ENCODE measurements at regions not wholly inside any gene's neighbourhood (a gene's known extent, or its start where the extent isn't known, plus 50 kb on each side); places are given as distances from the start of the nearest gene placed in this dataset.
"Not testable (repeated sequence)": the region's sequence is repeated elsewhere in the genome, so short reads cannot be mapped to it uniquely, and the experiment has no call there.

- H3K27me3 ChIP-seq (replicated peaks in 2 of 5; ENCODE audit: control insufficient read depth in 4 of 5, insufficient read depth in 5 of 5, low read length in 4 of 5); H3K36me3 ChIP-seq (ENCODE audit: control insufficient read depth in 4 of 4, insufficient read depth in 4 of 4, low read length in 3 of 4); POLR2A ChIA-PET; H3K27ac ChIP-seq (ENCODE audit: insufficient read depth in 1 of 2, low read depth in 1 of 2, low read length in 2 of 2, poor library complexity in 1 of 2, severe bottlenecking in 2 of 2); H3K9me3 ChIP-seq (ENCODE audit: control extremely low read depth in 1 of 5, control insufficient read depth in 4 of 5, insufficient read depth in 2 of 5, low read depth in 1 of 5, low read length in 4 of 5); H3K4me3 ChIP-seq (ENCODE audit: control insufficient read depth in 1 of 7, extremely low read depth in 1 of 7, insufficient read depth in 4 of 7, low read depth in 2 of 7, low read length in 6 of 7); CTCF ChIA-PET; DNase-seq; H3K4me1 ChIP-seq (ENCODE audit: control extremely low read depth in 1 of 4, control insufficient read depth in 4 of 4, insufficient read depth in 4 of 4, low read length in 3 of 4): not testable (repeated sequence)
- 96% methylated on average over 11 of the region's 11 CpGs for WGBS (ENCODE audit: insufficient coverage)
These were observed 52.6 kb upstream of the MRPS30 start for GRCh38 chr5:44756097-44756496.

DNA sequence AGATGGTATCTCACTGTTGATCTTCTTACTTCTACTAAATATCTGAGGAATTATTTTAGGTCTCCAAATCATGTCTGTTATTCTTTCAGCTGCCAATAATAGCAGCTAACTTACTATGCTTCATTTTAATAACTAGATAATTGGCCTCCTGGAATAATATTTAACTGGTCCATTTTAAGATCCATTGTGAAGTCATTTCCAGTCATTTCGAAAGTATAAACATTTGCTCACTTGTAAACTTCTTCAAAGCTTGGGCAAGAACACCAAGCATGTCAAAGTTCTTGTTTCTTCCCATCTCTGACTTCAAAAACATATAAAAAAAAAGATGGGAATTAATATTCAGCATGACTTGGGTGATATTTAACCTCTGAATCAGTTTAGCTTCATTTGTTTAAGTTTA, 61.4 kb upstream of the MRPS30 start:
- CTCF ChIA-PET = interaction anchor here (0.6 kb wide), 1 partner anchor 421 kb away, joined by 3 read pairs; no protein-coding TSS in a partner anchor
- H3K9me3 ChIP-seq (ENCODE audit: control extremely low read depth in 1 of 5, control insufficient read depth in 4 of 5, insufficient read depth in 2 of 5, low read depth in 1 of 5, low read length in 4 of 5) = peaks cover 0 to 4% (median 0%) of the 10 kb centered on the region in 5 experiments
- H3K27me3 ChIP-seq (replicated peaks in 2 of 5; ENCODE audit: control insufficient read depth in 4 of 5, insufficient read depth in 5 of 5, low read length in 4 of 5) = peaks cover 0 to 2% (median 0%) of the 10 kb centered on the region in 5 experiments
- H3K27ac ChIP-seq (ENCODE audit: insufficient read depth in 1 of 2, low read depth in 1 of 2, low read length in 2 of 2, poor library complexity in 1 of 2, severe bottlenecking in 2 of 2) = no peak overlapping the region
- POLR2A ChIA-PET = no interaction called here
- WGBS (ENCODE audit: insufficient coverage) = 88% methylated on average over 1 of the region's 1 CpG
- H3K4me1 ChIP-seq (ENCODE audit: control extremely low read depth in 1 of 4, control insufficient read depth in 4 of 4, insufficient read depth in 4 of 4, low read length in 3 of 4) = no peaks in the 10 kb centered on the region
- H3K36me3 ChIP-seq (ENCODE audit: control insufficient read depth in 4 of 4, insufficient read depth in 4 of 4, low read length in 3 of 4) = no peaks in the 10 kb centered on the region
- DNase-seq = no peak
- H3K4me3 ChIP-seq (ENCODE audit: control insufficient read depth in 1 of 7, extremely low read depth in 1 of 7, insufficient read depth in 4 of 7, low read depth in 2 of 7, low read length in 6 of 7) = no peak overlapping the region

DNA sequence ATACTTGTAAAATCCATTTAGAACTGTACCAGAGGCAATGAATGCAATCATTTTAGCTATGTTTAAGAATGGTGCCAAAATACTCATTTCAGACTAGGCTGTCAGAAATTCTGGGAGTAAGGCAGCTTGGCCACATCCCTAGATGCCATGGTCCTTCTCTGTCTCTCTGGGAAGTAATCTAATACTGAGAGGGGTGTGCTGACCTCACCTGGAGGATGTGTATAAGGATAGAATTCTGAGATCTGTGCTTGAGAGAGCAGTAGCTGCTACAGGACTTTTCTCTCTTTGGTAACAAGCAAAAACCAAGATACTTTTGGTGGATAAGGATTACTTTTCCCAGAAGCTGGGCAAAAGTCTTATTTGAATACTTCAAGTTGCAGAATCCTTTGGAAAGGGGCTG, 68.1 kb upstream of the MRPS30 start:
- ChIA-PET CTCF (no interaction called here), POLR2A (no interaction called here)
- Histone ChIP-seq H3K27me3 (replicated peaks in 2 of 5; ENCODE audit: control insufficient read depth in 4 of 5, insufficient read depth in 5 of 5, low read length in 4 of 5) (no peaks in the 10 kb centered on the region), H3K27ac (ENCODE audit: insufficient read depth in 1 of 2, low read depth in 1 of 2, low read length in 2 of 2, poor library complexity in 1 of 2, severe bottlenecking in 2 of 2) (no peak overlapping the region), H3K9me3 (ENCODE audit: control extremely low read depth in 1 of 5, control insufficient read depth in 4 of 5, insufficient read depth in 2 of 5, low read depth in 1 of 5, low read length in 4 of 5) (peaks cover 0 to 1% (median 0%) of the 10 kb centered on the region in 5 experiments), H3K4me1 (ENCODE audit: control extremely low read depth in 1 of 4, control insufficient read depth in 4 of 4, insufficient read depth in 4 of 4, low read length in 3 of 4) (no peaks in the 10 kb centered on the region), H3K36me3 (ENCODE audit: control insufficient read depth in 4 of 4, insufficient read depth in 4 of 4, low read length in 3 of 4) (no peaks in the 10 kb centered on the region), H3K4me3 (ENCODE audit: control insufficient read depth in 1 of 7, extremely low read depth in 1 of 7, insufficient read depth in 4 of 7, low read depth in 2 of 7, low read length in 6 of 7) (no peak overlapping the region)
- DNase-seq = no peak

- POLR2A ChIA-PET = no interaction called here
- no peaks in the 10 kb centered on the region for H3K4me1 ChIP-seq (ENCODE audit: control extremely low read depth in 1 of 4, control insufficient read depth in 4 of 4, insufficient read depth in 4 of 4, low read length in 3 of 4)
These were observed 79.2 kb upstream of the MRPS30 start for GRCh38 chr5:44729536-44729935.

DNA sequence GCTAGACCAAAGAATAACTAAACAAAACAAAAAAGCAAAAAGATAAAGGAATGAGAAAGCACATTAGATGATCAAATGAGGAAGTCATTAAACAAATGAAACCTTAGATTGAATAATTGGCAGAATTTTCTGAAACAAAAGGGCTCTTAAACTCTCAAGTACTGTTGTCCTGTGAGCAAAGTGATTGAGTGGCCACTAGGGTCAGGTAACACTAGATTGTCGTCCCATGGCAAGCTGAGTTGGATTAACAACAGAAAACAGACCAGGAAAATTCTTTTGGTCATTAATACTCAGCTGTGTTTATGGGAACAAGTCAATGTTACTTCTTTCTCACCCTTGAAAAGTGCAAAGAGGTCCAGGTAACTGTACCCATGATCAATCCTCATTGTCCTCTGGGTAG, 81.6 kb upstream of the MRPS30 start:
- 100% methylated on average over 1 of the region's 1 CpG for WGBS (ENCODE audit: insufficient coverage)
- ChIA-PET CTCF (interaction anchor here (1.2 kb wide), 1 partner anchor 12 kb away, joined by 3 read pairs; no protein-coding TSS in a partner anchor), POLR2A (no interaction called here)

More at GRCh38 chr5:44729536-44729935, 79.2 kb upstream of the MRPS30 start:
- WGBS (ENCODE audit: insufficient coverage) = no CpG with 5 or more reads among the region's 1 CpG
- Histone ChIP-seq H3K9me3 (ENCODE audit: control extremely low read depth in 1 of 5, control insufficient read depth in 4 of 5, insufficient read depth in 2 of 5, low read depth in 1 of 5, low read length in 4 of 5) (no peaks in the 10 kb centered on the region), H3K27ac (ENCODE audit: insufficient read depth in 1 of 2, low read depth in 1 of 2, low read length in 2 of 2, poor library complexity in 1 of 2, severe bottlenecking in 2 of 2) (no peak overlapping the region), H3K4me3 (ENCODE audit: control insufficient read depth in 1 of 7, extremely low read depth in 1 of 7, insufficient read depth in 4 of 7, low read depth in 2 of 7, low read length in 6 of 7) (no peak overlapping the region), H3K27me3 (replicated peaks in 2 of 5; ENCODE audit: control insufficient read depth in 4 of 5, insufficient read depth in 5 of 5, low read length in 4 of 5) (no peaks in the 10 kb centered on the region), H3K36me3 (ENCODE audit: control insufficient read depth in 4 of 4, insufficient read depth in 4 of 4, low read length in 3 of 4) (no peaks in the 10 kb centered on the region)
- no peak for DNase-seq
- CTCF ChIA-PET = no interaction called here

DNA sequence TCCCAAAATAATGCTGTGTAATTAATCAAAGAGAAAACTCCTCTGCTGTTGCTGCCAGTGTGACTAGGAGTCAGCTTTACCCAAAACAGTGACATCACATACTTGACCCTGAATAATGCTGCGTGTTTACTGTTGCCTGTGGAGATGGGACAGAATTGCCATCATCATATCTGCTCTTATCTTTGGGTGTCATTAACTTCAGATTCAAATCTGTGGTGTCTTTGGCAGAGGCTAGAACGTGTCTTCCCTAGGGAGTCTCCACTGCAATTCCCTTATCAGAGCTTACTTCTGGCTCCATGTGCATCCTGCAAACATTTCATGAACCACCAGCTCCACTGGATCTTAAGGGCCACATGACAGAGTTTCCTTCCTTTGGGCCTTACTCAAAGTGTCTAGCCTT, 88.9 kb upstream of the MRPS30 start:
- POLR2A ChIA-PET = no interaction called here
- WGBS (ENCODE audit: insufficient coverage) = 54% methylated on average over 2 of the region's 2 CpGs

More for the DNA sequence above, 81.6 kb upstream of the MRPS30 start:
- no peak for DNase-seq
- H3K9me3 ChIP-seq (ENCODE audit: control extremely low read depth in 1 of 5, control insufficient read depth in 4 of 5, insufficient read depth in 2 of 5, low read depth in 1 of 5, low read length in 4 of 5) = no peaks in the 10 kb centered on the region
- H3K4me1 ChIP-seq (ENCODE audit: control extremely low read depth in 1 of 4, control insufficient read depth in 4 of 4, insufficient read depth in 4 of 4, low read length in 3 of 4) = no peaks in the 10 kb centered on the region
- no peak overlapping the region for H3K4me3 ChIP-seq (ENCODE audit: control insufficient read depth in 1 of 7, extremely low read depth in 1 of 7, insufficient read depth in 4 of 7, low read depth in 2 of 7, low read length in 6 of 7)
- no peak overlapping the region for H3K27ac ChIP-seq (ENCODE audit: insufficient read depth in 1 of 2, low read depth in 1 of 2, low read length in 2 of 2, poor library complexity in 1 of 2, severe bottlenecking in 2 of 2)
- no peaks in the 10 kb centered on the region for H3K27me3 ChIP-seq (replicated peaks in 2 of 5; ENCODE audit: control insufficient read depth in 4 of 5, insufficient read depth in 5 of 5, low read length in 4 of 5)
- no peaks in the 10 kb centered on the region for H3K36me3 ChIP-seq (ENCODE audit: control insufficient read depth in 4 of 4, insufficient read depth in 4 of 4, low read length in 3 of 4)

DNA sequence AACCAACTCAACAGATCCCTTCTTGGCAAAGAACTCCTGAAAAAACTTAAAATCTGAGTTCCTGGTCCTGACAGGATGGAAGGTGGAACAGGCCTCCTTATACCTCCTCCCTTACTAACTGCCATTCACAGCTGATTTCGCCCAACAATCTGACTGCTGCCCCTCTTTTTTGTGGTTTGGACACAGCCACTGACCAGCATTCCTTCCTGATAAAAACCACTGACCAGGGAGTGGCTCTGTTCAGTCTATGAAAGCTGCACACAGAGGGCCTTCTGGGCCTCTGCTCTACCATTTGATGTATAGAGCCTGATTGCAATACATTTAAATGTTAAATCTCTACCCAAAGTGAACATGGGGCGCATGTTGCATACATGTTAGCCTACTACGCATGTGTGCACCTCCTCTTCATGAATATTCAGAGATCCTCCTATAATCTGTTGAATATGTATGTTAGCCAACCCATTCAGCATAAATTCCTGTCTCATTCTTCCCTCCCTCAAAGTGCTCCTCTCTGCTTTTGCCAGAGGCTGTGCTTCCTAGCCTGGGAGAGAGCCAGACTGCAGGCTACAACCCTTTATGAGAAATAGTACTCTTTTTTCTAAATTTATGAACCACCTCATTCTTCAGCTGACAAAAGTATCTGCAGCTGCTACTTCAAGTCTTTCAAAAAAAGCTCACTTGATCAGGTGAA, 93.7 kb upstream of the MRPS30 start:
- Histone ChIP-seq H3K27ac (ENCODE audit: insufficient read depth in 1 of 2, low read depth in 1 of 2, low read length in 2 of 2, poor library complexity in 1 of 2, severe bottlenecking in 2 of 2) (no peak overlapping the region), H3K36me3 (ENCODE audit: control insufficient read depth in 4 of 4, insufficient read depth in 4 of 4, low read length in 3 of 4) (no peaks in the 10 kb centered on the region), H3K27me3 (replicated peaks in 2 of 5; ENCODE audit: control insufficient read depth in 4 of 5, insufficient read depth in 5 of 5, low read length in 4 of 5) (no peaks in the 10 kb centered on the region), H3K4me1 (ENCODE audit: control extremely low read depth in 1 of 4, control insufficient read depth in 4 of 4, insufficient read depth in 4 of 4, low read length in 3 of 4) (no peaks in the 10 kb centered on the region), H3K4me3 (ENCODE audit: control insufficient read depth in 1 of 7, extremely low read depth in 1 of 7, insufficient read depth in 4 of 7, low read depth in 2 of 7, low read length in 6 of 7) (no peak overlapping the region), H3K9me3 (ENCODE audit: control extremely low read depth in 1 of 5, control insufficient read depth in 4 of 5, insufficient read depth in 2 of 5, low read depth in 1 of 5, low read length in 4 of 5) (peaks cover 0 to 1% (median 0%) of the 10 kb centered on the region in 5 experiments)
- POLR2A ChIA-PET = no interaction called here
- CTCF ChIA-PET = no interaction called here
- DNase-seq = no peak
- 80% methylated on average over 1 of the region's 3 CpGs for WGBS (ENCODE audit: insufficient coverage)

More for the DNA sequence above, 88.9 kb upstream of the MRPS30 start:
- Histone ChIP-seq H3K27ac (ENCODE audit: insufficient read depth in 1 of 2, low read depth in 1 of 2, low read length in 2 of 2, poor library complexity in 1 of 2, severe bottlenecking in 2 of 2) (no peak overlapping the region), H3K27me3 (replicated peaks in 2 of 5; ENCODE audit: control insufficient read depth in 4 of 5, insufficient read depth in 5 of 5, low read length in 4 of 5) (no peaks in the 10 kb centered on the region), H3K36me3 (ENCODE audit: control insufficient read depth in 4 of 4, insufficient read depth in 4 of 4, low read length in 3 of 4) (no peaks in the 10 kb centered on the region), H3K4me3 (ENCODE audit: control insufficient read depth in 1 of 7, extremely low read depth in 1 of 7, insufficient read depth in 4 of 7, low read depth in 2 of 7, low read length in 6 of 7) (no peak overlapping the region), H3K9me3 (ENCODE audit: control extremely low read depth in 1 of 5, control insufficient read depth in 4 of 5, insufficient read depth in 2 of 5, low read depth in 1 of 5, low read length in 4 of 5) (no peaks in the 10 kb centered on the region), H3K4me1 (ENCODE audit: control extremely low read depth in 1 of 4, control insufficient read depth in 4 of 4, insufficient read depth in 4 of 4, low read length in 3 of 4) (no peaks in the 10 kb centered on the region)
- CTCF ChIA-PET = no interaction called here
- no peak for DNase-seq
